Right renal pelvis (tissue), 4 donors: ENCODE measurements at regions not wholly inside any gene's neighbourhood (a gene's known extent, or its start where the extent isn't known, plus 50 kb on each side); places are given as distances from the start of the nearest gene placed in this dataset.

ENCODE experiments used
- DNase-seq, 4 donors: peaks; one replicate each; pipeline ENCODE4 v3.0.0-alpha.2; 2013; ENCODE audit warnings: low read depth in 4 of 4, low spot score in 3 of 4, missing footprints in 1 of 4

- DNase-seq = peak; percentile 7 to 38 (median 14)
Observed at GRCh38 chr5:86968301-86968753, 299.4 kb upstream of the RASA1 start.

DNA sequence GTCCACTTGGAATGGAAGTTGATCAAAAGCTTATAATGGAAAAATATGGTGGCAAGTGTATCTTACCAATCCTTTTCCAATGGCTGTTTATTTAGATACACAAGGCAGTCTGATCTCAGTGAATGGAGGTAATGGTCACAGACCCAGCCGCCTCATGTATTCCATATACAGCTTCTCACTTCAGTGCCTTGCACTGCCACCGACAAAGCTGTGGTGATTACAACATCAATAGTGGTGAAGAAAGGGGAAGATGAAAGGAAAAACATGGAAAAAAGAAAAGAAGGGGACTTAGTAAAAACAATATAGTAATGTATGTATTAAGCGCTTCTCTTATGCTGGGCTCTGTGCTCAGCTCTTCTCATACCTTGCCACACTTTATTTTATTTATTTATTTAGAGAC lies 297.3 kb upstream of the RASA1 start:
- no peak for DNase-seq

DNA sequence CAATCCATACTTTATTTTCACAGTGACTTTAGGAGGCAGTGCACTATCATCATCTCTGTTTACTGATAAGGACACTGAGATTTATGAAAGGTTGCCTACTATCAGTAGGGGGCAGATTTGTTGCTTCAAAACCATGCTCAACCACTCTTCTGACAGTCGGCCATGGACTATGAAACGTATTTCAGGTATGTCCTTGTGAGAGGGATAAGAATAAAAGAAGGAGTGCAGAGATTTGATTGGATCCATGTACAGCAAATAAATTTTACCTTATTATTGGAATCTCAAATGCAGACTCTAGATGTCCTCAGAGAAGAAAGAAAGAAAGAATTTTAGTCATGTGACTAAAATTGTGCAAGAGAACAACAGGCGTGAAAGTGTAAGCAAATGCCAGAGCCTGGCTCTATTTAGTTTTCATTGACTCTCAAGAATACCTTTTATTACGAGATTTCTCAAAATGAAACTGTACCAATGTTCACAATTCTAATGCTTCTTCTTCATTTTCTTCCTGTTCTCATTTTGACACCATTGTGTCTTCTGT lies 296.6 kb upstream of the RASA1 start:
- no peak for DNase-seq

DNA sequence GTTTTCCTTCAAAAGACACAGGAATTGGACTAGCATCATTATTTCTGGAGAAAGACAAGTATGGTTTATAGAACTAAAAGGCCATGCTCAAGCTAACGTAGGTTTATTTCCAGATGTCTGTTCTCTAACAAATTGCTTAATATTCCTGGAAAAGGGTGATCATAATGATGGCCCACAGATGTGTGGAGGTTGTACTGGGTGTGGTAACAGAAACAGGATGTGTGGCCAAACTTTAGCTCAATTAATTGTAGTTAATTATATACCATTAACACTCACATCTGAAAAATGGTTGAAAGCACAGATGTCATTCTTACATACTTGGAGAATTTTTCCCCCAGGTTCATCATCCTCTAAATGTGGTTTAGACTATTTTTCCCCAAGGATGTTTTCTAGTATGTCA lies 292.7 kb upstream of the RASA1 start:
- DNase-seq = no peak

GRCh38 chr5:86977190-86977589 lies 290.5 kb upstream of the RASA1 start:
- DNase-seq = no peak

- DNase-seq = no peak
Observed at GRCh38 chr5:86977808-86978207, 289.9 kb upstream of the RASA1 start.

DNA sequence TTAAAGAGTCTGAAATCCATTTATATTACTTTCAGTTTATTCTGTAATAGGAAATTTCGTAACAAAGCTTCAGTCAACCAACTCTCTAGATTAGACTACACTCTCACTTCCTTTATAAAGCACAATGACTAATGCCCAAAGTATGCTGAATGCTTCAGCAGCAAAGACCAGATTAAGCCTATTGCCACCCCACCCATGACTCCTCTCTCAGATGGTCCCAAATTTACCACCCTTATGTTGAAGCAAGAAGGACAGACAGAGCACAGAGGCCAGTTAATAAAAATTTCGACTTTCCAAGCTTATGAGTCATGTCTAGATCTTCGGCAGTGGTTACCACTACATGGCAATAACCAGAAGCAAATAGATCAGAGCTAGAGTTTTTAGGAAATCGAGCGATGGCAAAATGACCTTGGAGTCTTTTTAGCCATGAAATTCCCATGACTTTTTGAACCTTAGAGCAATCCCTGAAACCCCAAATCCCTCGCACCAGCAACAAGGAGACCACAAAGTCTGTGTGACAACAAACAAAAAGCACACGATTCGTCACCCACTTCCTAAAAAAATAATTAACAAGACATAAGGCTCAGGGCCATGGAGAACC lies 287.8 kb upstream of the RASA1 start:
- DNase-seq = no peak

DNA sequence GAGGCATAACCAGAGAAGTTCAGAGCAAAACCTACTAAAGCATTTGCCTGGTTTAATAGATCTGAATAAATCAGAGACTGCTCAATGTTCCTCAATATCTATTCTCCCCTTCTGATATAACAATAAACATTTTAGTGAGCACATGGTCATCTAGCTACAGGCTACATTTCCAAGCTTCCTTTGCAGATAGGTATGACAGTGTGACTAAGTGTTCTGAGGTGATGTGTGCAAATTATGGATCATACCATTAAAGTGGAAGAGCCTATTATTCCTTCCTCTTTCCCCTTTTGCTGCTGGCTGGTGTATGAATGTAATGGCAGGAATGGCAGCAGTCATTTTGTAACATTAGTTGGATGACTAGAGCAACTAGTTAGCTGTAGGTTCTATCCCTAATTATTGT lies 285.8 kb upstream of the RASA1 start:
- no peak for DNase-seq

GRCh38 chr5:86983208-86983607 lies 284.5 kb upstream of the RASA1 start:
- DNase-seq = no peak

DNA sequence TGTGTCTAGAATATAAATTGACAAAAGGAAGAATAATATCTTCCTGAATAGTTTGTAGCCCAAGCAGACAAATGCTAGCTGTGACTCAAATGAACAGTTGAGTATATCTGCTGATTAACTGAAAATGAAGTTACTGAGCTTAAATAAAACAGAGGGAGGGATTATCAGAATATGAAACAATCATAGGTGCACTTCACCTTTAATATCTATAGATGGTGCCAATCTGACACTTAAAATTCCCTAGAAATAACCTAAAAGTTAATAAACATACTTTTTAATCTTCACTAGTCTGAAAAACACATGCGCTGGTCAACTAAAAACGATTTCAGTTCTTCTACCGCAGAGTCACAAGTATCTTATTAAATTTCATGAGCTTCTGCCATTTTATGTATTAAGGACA lies 280.8 kb upstream of the RASA1 start:
- DNase-seq = no peak

DNA sequence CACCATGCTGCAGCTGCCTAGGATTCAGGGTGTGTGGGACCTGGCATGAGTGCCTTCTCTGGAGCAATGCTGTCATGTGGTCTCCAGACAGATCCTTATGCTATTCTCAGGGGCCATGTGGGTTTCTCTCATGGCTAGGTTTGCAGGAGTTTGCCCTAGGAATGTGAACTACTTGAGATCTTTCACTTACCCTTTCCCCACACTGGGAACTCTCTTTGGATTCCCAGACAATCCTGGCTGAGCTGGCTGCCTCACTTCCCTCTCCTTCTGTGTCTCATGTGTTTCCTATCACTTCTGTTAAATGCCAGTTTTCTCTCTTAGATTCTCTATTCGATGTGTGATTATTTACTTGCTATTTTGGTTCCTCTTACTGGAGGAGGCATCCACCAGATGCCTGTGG lies 270.2 kb upstream of the RASA1 start:
- no peak for DNase-seq

- no peak for DNase-seq
Observed at GRCh38 chr5:86999951-87000350, 267.7 kb upstream of the RASA1 start.

- no peak for DNase-seq
Observed at GRCh38 chr5:87002485-87002884, 265.2 kb upstream of the RASA1 start.

GRCh38 chr5:87004101-87004500 lies 263.6 kb upstream of the RASA1 start:
- no peak for DNase-seq

GRCh38 chr5:87007737-87008136 lies 259.9 kb upstream of the RASA1 start:
- DNase-seq = no peak

- DNase-seq = no peak
Observed at GRCh38 chr5:87008751-87009560, 258.7 kb upstream of the RASA1 start.

DNA sequence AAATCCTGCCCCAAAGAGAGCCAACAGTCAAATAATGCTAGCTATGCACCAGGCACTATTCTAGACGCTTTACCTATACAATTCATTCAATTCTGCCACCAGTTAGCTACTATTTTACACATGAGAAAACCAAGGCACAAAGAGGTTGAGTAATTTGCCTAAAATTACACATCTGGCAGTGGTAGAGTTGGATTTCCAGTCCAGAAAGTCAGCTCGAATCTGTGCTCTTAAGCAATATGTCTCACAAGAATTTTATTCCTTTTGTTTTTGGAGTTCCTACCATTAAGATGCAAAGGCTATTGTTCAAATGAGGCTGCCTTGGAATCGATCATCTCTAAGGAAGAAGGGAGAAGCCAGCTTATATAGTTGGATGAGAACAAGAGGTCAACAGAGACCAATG lies 256.9 kb upstream of the RASA1 start:
- no peak for DNase-seq

DNA sequence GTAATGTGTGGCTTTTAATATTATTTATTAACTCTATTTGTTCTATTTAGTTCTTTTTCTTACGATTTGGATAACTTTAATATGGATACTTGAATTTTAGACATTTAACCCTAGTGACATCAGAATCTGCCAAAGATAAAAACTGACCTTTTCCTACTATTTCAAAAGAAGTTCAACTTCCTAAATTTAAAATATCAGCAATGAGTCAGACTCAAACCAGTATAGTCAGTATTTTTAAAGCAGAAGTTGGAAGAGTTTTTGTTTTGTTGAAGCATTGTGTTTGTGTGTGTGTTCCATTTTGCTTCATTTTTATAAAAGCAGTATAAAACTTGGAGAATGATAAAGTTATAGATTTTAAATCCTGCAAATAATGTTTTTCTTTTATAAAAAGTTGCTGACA lies 251.8 kb upstream of the RASA1 start:
- DNase-seq = no peak

- DNase-seq = no peak
Observed at GRCh38 chr5:87020099-87020934, 247.4 kb upstream of the RASA1 start.

DNA sequence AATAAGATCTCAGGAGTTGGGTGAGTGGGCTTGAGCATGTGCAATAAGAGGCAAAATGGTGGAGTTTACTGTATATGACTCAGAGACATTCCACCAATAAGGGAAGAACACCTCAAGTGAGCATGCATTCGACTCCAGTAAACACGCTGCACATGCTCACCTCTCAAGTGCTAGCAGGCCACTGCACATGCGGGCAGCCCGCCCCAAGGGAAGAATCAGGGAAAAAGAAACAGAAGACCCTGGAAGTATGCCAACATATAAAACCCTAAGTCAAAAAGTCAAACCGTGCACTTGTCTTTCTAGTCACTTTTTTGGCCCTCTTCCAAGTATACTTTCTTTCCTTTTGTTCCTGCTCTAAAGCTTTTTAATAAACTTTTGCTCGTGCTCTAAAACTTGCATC lies 245.3 kb upstream of the RASA1 start:
- DNase-seq = no peak

DNA sequence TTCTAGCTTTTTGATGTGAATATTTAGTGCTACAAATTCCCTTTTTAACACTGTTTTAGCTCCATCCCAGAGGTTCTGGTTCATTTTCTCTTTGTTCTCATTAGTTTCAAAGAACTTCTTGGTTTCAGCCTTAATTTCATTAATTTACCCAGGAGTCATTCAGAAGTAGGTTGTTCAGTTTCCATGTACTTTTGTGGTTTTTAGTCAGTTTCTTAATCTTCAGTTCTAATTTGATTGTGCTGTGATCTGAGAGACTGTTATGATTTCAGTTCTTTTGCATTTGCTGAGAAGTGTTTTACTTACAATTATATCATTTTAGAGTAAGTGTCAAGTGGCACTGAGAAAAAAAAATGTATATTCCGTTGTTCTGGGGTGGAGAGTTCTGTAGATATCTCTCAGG lies 240.1 kb upstream of the RASA1 start:
- DNase-seq = no peak
